ENCODE measurements at regions not wholly inside any gene's neighbourhood (a gene's known extent, or its start where the extent isn't known, plus 50 kb on each side); places are given as distances from the start of the nearest gene placed in this dataset.

- ATAC-seq (no peak), DNase-seq (no peak)
- intact Hi-C loops (cut with micrococcal nuclease) = no loop called here
These were observed 436.8 kb upstream of the DPPA4 start for GRCh38 chr3:109774108-109774507.

DNA sequence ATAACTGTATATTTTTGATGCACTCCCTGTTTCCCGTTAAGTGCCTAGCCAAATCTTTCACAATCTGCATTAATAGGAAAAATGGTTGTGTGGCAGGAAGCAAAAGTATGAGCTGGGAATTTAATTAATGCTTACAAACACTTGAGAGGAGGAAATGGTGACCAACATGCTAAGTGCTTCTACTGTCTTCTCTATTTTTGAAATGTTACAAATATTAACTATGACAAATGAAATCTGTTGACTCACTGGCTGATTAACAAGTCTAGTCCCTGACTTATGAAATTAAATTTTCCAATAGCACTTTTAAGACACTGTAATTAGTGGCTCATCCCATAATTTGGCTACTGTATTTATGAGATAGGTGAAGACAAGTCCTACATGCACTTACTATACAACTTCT is 446.9 kb upstream of the DPPA4 start:
- DNase-seq (no peak), ATAC-seq (no peak)
- intact Hi-C loops (cut with micrococcal nuclease) = no loop called here

DNA sequence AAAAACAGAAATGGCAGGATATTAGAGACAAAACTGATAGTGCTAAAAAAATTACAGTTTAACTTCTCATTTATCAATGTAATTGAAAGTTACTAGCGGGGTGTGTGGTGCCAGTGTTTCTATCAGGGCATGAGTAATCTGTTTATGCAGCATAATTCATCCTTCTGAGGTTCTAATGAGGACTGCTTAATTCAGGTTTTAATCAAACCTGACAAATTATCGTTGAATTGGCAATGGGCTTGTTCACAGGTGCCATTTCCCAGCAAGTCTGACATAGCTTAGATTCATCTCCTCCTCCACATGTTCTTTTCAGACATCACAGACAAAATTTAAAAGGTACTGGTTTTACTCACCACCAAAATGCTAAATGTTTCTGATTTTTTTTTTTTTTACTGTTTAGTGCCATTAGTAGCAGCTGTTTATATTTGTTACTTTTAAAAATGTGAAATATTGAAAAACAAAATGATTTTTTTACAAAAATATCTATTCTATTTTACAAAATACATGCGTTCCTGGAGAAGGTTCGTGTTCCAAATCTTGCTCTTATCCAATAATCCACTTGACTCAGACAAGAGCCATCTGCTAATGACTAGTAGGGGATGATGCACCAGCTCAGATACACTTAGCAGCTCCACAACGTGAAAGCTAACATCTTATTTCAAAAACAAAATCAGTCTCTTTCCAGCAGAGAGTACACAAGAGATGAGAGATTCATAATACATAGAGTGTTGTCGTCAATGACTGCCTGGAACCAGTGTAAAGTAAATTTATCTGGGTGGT is 447.7 kb upstream of the DPPA4 start:
- ATAC-seq (no peak), DNase-seq (no peak)
- intact Hi-C loops (cut with micrococcal nuclease) = no loop called here

GRCh38 chr3:109803274-109803673 is 465.9 kb upstream of the DPPA4 start:
- ATAC-seq (no peak), DNase-seq (no peak)
- intact Hi-C loops (cut with micrococcal nuclease) = no loop called here

- intact Hi-C loops (cut with micrococcal nuclease) = no loop called here
- no peak for DNase-seq
- no peak for ATAC-seq
These were observed 467.4 kb upstream of the DPPA4 start for GRCh38 chr3:109804697-109805096.

- peak; percentile 52 for ATAC-seq
- intact Hi-C loops (cut with micrococcal nuclease) = no loop called here
- DNase-seq = no peak
These were observed 469.6 kb upstream of the DPPA4 start for GRCh38 chr3:109806929-109807328.

DNA sequence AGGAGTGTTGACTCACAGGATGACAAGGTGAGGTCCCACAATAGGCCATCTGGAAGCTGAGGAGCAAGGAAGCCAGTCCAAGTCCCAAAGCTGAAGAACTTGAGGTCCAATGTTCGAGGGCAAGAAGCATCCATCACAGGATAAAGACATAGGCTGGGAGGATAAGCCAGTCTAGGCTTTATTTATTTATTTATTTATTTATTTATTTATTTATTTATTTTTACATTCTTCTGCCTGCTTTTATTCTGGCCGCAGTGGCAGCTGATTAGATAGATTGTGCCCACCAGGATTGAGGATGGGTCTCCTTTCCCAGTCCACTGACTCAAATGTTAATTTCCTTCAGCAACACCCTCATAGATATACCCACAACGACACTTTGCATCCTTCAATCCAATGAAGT is 472.2 kb upstream of the DPPA4 start:
- intact Hi-C loops (cut with micrococcal nuclease) = no loop called here
- DNase-seq (no peak), ATAC-seq (no peak)

DNA sequence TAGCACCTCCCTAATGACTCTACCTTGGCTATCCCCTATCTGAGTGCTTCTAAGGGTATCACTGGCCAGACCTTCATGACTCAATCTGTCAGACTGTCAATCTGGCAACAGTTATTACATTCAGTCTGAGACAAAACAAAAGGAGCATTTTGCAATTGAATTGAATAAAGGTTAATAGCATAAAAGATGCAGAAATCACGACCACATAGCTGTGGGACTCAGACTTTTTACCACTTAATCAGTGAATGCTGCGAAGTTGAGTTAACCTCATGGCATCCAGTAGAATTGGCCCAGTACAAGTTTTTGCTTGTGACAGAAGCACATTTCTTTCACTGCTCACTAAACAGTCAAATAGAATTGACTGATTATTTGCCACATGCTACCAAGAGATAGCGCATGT is 480.7 kb upstream of the DPPA4 start:
- ATAC-seq = no peak
- no peak for DNase-seq
- intact Hi-C loops (cut with micrococcal nuclease) = no loop called here

- intact Hi-C loops (cut with micrococcal nuclease) = no loop called here
- no peak for DNase-seq
- ATAC-seq = no peak
These were observed 482.4 kb upstream of the DPPA4 start for GRCh38 chr3:109819734-109820133.

DNA sequence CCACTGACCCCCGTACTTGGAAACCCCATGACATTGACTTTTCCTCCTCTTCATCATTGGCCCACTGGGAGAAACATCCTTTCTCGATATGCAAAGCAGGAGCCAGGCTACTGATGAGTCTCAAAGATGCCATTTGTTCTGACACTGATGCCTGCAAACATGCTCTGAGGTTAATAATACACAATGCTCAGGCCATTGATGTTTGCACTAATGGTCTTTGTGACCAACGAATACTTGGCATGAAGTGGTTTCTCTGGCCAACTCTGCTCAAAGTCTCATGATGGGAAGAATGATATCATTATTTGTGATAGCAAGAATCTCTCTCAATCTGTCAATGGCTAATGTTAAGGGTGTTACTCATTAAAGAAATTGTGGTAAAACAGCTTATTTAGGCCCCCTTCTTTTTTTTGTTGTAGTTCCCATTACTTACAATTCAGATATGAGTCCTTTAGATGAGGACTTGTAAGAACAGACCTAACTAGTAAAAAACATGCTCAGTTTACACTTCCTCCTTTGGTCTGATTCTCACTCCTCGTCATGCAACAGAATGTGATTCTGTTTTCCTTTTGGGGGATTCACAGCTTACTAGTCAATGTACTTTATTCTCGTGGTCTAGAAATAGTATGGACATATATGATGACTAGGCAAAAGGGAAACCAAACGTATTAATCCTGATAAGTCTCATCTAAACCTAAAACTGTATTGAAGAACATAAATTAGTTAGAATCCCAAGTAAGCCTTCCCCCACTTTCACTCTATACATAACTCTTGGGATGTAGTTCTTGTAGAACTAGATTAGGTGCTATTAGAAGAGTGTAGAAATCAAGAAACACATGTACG is 488.8 kb upstream of the DPPA4 start:
- DNase-seq = no peak
- intact Hi-C loops (cut with micrococcal nuclease) = no loop called here
- ATAC-seq = no peak

GRCh38 chr3:109831403-109831802 is 494.1 kb upstream of the DPPA4 start:
- no peak for DNase-seq
- intact Hi-C loops (cut with micrococcal nuclease) = no loop called here
- ATAC-seq = no peak

DNA sequence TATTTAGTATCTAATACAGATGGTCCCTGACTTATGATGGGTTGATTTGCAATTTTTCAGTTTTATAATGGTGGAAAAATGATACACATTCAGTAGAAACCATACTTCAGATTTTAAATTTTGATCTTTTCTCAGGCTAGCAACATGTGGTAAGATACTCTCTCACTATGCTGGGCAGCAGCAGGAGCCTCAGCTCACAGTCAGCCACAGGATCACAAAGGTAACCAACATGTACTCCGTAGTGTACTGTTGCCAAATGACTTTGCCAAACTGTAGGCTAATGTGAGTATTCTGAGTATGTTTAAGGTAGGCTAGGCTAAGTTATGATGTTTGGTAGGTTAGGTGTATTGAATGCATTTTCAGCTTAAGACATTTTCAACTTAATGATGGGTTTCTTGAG is 498.6 kb upstream of the DPPA4 start:
- ATAC-seq (no peak), DNase-seq (no peak)
- intact Hi-C loops (cut with micrococcal nuclease) = no loop called here

- no peak for ATAC-seq
- DNase-seq = no peak
- intact Hi-C loops (cut with micrococcal nuclease) = no loop called here
These were observed 514.5 kb upstream of the DPPA4 start for GRCh38 chr3:109851854-109852253.

GRCh38 chr3:109852283-109852682 is 514.9 kb upstream of the DPPA4 start:
- ATAC-seq (no peak), DNase-seq (no peak)
- intact Hi-C loops (cut with micrococcal nuclease) = no loop called here

GRCh38 chr3:109853077-109853731 is 515.9 kb upstream of the DPPA4 start:
- ATAC-seq = no peak
- DNase-seq = no peak
- intact Hi-C loops (cut with micrococcal nuclease) = no loop called here

- intact Hi-C loops (cut with micrococcal nuclease) = no loop called here
- ATAC-seq (no peak), DNase-seq (no peak)
These were observed 526.4 kb upstream of the DPPA4 start for GRCh38 chr3:109863701-109864100.

GRCh38 chr3:109864452-109864851 is 527.1 kb upstream of the DPPA4 start:
- DNase-seq (no peak), ATAC-seq (no peak)

DNA sequence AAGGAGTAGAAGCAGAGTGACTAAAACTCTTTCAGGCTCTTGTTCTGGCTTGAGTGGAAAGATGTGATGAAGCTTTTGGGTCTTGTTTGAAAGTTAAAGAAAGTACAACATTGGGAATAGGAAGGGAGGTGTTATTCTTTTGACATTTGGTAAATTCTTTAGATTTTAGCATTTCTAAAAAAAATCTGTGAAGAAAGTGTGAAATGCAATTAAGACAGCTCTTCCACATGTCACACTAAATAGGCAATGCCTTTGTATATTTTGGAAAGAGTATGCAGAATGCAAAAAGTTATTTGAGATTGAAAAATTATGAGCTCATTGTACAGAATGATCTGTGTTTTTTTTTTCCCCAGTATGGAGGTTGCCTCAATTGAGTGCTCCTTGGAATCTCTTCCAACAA is 532.2 kb upstream of the DPPA4 start:
- ATAC-seq = no peak

More at GRCh38 chr3:109864452-109864851, 527.1 kb upstream of the DPPA4 start:
- intact Hi-C loops (cut with micrococcal nuclease) = no loop called here

GRCh38 chr3:109874896-109875708 is 537.8 kb upstream of the DPPA4 start:
- ATAC-seq = no peak
- no peak for DNase-seq
- intact Hi-C loops (cut with micrococcal nuclease) = no loop called here

More for the DNA sequence above, 532.2 kb upstream of the DPPA4 start:
- intact Hi-C loops (cut with micrococcal nuclease) = no loop called here
- DNase-seq = no peak

Measured in left ventricle myocardium superior (tissue), 1 donor.